Smooth muscle cell (in vitro differentiated cells): ENCODE measurements at regions not wholly inside any gene's neighbourhood (a gene's known extent, or its start where the extent isn't known, plus 50 kb on each side); places are given as distances from the start of the nearest gene placed in this dataset.

Source experiments
- DNase-seq: peaks from one replicate; lab custom pipeline; 2025; ENCODE audit not compliant: unreplicated experiment; lab: John Stamatoyannopoulos, UW
- H2AFZ ChIP-seq: fragments of 200-600 bp; sonication (generic); 2 replicates; pipeline ENCODE4 v1.6.0; 2016; ENCODE audit warnings: antibody characterized with exemption, low read depth, mild to moderate bottlenecking
- H3F3A ChIP-seq: fragments of 200-600 bp; sonication (generic); 2 replicates; pipeline ENCODE4 v1.6.0; 2017; ENCODE audit warnings: antibody characterized with exemption, low read depth
- H3K27ac ChIP-seq: fragments of 200-600 bp; sonication (generic); 2 replicates; pipeline ENCODE4 v1.5.1; 2016; ENCODE audit warnings: low read depth, mild to moderate bottlenecking
- H3K27me3 ChIP-seq: fragments of 200-600 bp; sonication (generic); 2 replicates; pipeline ENCODE4 v1.6.1; 2016; ENCODE audit warnings: low read depth, mild to moderate bottlenecking
- H3K36me3 ChIP-seq: fragments of 200-600 bp; sonication (generic); 2 replicates; pipeline ENCODE4 v1.5.1; 2016; ENCODE audit warnings: low read depth
- H3K4me1 ChIP-seq: fragments of 200-600 bp; sonication (generic); 2 replicates; pipeline ENCODE4 v1.5.1; 2016; ENCODE audit warnings: low read depth
- H3K4me2 ChIP-seq: fragments of 200-600 bp; sonication (generic); 2 replicates; pipeline ENCODE4 v1.6.0; 2016; ENCODE audit warnings: mild to moderate bottlenecking
- H3K4me3 ChIP-seq: fragments of 200-600 bp; sonication (generic); 2 replicates; pipeline ENCODE4 v1.5.1; 2016; ENCODE audit warnings: mild to moderate bottlenecking
- H3K79me2 ChIP-seq: fragments of 200-600 bp; sonication (generic); 2 replicates; pipeline ENCODE4 v1.6.0; 2016; ENCODE audit warnings: low read depth, mild to moderate bottlenecking
- H3K9ac ChIP-seq: fragments of 200-600 bp; sonication (generic); 2 replicates; pipeline ENCODE4 v1.6.0; 2016; ENCODE audit warnings: low read depth
- H3K9me3 ChIP-seq: fragments of 200-600 bp; sonication (generic); replicated peaks from 2 replicates; pipeline ENCODE4 v1.5.1; 2016; ENCODE audit warnings: low read depth
- H4K20me1 ChIP-seq: fragments of 200-600 bp; sonication (generic); 2 replicates; pipeline ENCODE4 v1.6.0; 2016; ENCODE audit warnings: low read depth
- WGBS: methylation state at CpG from one replicate; pipeline ENCODE4 v1.1.7; 2016; ENCODE audit warnings: low lambda C conversion rate; 5-methylcytosine and 5-hydroxymethylcytosine counted together
- TF ChIP-seq, protein P1 (sequence below): fragments of 200-600 bp; sonication (generic); IDR thresholded peaks from 2 replicates; pipeline ENCODE4 v1.5.1; 2017; ENCODE audit warnings: borderline replicate concordance, mild to moderate bottlenecking, antibody characterized with exemption; ENCODE audit not compliant: insufficient read depth, poor library complexity, severe bottlenecking

DNA sequence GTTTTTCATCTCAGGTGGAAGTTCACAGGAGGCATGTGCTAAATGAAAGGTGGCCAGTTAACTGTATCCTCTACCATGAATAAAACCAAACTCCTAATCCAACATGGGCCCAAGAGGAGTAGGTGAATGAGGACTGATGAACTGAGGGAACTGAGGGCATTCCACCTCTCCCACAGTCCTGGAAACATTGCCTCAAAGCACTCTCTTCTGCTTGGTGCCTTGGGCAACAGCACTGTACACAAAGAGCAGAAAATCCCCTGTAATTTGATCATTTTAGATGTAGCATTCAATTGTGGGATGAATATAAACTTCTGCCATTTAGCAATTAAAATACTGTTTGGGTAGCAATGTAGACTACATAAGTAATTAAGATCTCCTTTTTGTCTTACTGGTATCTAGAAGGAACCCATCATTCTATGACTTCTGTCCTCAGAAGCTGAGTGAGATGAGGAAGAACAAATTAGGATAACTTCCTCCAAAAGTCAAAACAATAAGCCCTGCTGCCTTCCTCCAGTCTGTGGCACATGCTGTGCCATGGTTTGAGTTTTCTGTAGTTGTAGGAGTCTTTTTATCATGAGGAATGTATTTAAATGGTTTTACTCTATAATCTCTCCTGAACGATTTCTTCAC is 86.7 kb upstream of the ZEB2 start:
- H3K4me3 ChIP-seq, result no peak overlapping the region
- no peaks in the 10 kb centered on the region for H3K4me1 ChIP-seq
- no peak overlapping the region for H3K9ac ChIP-seq
- WGBS, result 96% methylated on average over 1 of the region's 1 CpG
- no peaks in the 10 kb centered on the region for H4K20me1 ChIP-seq
- H3F3A ChIP-seq, result no peaks in the 10 kb centered on the region
- DNase-seq, result no peak
- no peak overlapping the region for H2AFZ ChIP-seq
- H3K4me2 ChIP-seq, result no peak overlapping the region
- no peaks in the 10 kb centered on the region for H3K9me3 ChIP-seq
- TF ChIP-seq, protein P1, sequence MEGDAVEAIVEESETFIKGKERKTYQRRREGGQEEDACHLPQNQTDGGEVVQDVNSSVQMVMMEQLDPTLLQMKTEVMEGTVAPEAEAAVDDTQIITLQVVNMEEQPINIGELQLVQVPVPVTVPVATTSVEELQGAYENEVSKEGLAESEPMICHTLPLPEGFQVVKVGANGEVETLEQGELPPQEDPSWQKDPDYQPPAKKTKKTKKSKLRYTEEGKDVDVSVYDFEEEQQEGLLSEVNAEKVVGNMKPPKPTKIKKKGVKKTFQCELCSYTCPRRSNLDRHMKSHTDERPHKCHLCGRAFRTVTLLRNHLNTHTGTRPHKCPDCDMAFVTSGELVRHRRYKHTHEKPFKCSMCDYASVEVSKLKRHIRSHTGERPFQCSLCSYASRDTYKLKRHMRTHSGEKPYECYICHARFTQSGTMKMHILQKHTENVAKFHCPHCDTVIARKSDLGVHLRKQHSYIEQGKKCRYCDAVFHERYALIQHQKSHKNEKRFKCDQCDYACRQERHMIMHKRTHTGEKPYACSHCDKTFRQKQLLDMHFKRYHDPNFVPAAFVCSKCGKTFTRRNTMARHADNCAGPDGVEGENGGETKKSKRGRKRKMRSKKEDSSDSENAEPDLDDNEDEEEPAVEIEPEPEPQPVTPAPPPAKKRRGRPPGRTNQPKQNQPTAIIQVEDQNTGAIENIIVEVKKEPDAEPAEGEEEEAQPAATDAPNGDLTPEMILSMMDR, result no peak
- H3K36me3 ChIP-seq, result no peaks in the 10 kb centered on the region
- H3K27me3 ChIP-seq, result no peaks in the 10 kb centered on the region
- no peaks in the 10 kb centered on the region for H3K79me2 ChIP-seq
- no peak overlapping the region for H3K27ac ChIP-seq

DNA sequence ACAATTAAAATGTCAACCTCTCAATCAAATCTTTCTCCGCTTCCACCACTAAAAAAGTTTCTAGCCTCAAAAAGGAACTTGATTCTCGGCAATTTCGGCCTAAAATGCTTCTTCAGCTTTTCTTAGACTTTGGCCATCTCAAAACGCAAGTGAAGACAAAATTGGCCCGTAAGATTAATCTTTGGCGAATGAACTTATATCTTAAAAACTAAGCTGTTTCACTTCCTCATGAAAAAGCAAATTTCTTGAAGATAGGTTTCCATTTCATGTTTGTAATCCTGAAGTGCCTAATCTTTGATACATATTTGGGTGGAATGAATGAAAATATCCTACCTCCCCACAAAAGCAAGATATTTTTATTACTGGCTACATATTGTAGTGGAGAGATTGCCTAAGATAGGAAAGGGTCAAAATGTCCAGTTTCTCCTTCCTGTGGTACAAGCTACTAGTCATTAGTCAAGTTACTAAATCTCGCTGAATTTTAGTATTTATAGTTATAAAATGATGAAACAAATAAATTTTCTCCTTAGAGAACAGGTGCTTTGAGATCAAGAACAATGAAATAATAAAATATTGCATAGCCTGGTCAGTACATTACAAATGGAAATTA is 85.4 kb upstream of the ZEB2 start:
- H3K27ac ChIP-seq, result no peak overlapping the region
- no peaks in the 10 kb centered on the region for H4K20me1 ChIP-seq
- no peak overlapping the region for H3K9ac ChIP-seq
- H3K27me3 ChIP-seq, result no peaks in the 10 kb centered on the region
- TF ChIP-seq, protein P1, result no peak
- no peak overlapping the region for H3K4me3 ChIP-seq
- H3K9me3 ChIP-seq, result no peaks in the 10 kb centered on the region
- no peak for DNase-seq
- no peaks in the 10 kb centered on the region for H3K79me2 ChIP-seq
- no peak overlapping the region for H3K4me2 ChIP-seq
- H3K4me1 ChIP-seq, result no peaks in the 10 kb centered on the region
- 97% methylated on average over 7 of the region's 7 CpGs for WGBS
- H2AFZ ChIP-seq, result no peak overlapping the region
- H3K36me3 ChIP-seq, result no peaks in the 10 kb centered on the region
- no peaks in the 10 kb centered on the region for H3F3A ChIP-seq

DNA sequence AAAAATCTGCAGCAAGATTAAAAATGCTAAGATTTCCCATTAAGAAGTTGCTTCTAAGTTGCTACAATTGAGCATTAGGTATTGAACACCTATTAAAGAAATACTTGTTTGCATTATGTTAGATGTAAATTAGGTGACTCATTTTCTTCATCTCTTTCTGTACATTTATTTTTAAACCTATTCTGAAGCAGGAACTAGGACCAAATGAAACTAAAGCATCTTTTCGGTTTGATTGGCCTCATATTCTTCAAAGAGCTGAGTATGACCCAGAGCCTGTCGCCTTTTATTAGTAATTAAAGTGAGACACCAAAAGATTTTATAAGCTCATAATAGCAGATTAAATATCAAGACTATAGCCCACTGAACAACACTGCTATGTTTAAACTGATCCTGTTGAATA is 83.4 kb upstream of the ZEB2 start:
- no peak overlapping the region for H3K4me3 ChIP-seq
- H3K36me3 ChIP-seq, result no peaks in the 10 kb centered on the region
- TF ChIP-seq, protein P1, result no peak
- H3K4me1 ChIP-seq, result no peaks in the 10 kb centered on the region
- 96% methylated on average over 2 of the region's 2 CpGs for WGBS
- H3K9me3 ChIP-seq, result no peaks in the 10 kb centered on the region
- DNase-seq, result no peak
- H3K4me2 ChIP-seq, result no peak overlapping the region
- no peak overlapping the region for H3K27ac ChIP-seq
- H3K79me2 ChIP-seq, result no peaks in the 10 kb centered on the region
- H4K20me1 ChIP-seq, result no peaks in the 10 kb centered on the region
- H3K9ac ChIP-seq, result no peak overlapping the region
- H3K27me3 ChIP-seq, result no peaks in the 10 kb centered on the region
- H3F3A ChIP-seq, result no peaks in the 10 kb centered on the region
- H2AFZ ChIP-seq, result no peak overlapping the region

DNA sequence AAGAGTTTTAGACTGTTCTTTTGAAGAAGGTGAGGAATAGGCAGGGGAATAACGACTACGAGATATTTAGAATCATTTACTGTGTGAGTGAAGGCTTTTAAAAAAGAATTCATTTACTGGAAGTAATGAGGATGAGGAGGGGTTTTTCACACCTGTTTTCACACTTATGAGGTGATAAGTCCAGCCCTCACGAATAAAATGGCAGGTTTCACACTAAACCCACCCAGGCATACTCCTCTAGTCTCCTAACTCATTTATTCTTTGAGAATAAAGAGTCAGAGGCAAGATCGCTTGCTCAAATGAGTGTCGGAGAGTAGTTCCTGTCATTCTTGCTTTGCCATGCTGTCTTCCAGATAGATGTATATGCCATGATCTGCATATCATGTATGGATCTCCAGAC is 79.0 kb upstream of the ZEB2 start:
- H3K79me2 ChIP-seq, result no peaks in the 10 kb centered on the region
- H3K4me3 ChIP-seq, result no peak overlapping the region
- no peak for DNase-seq
- H3K36me3 ChIP-seq, result no peaks in the 10 kb centered on the region
- H3K9me3 ChIP-seq, result no peaks in the 10 kb centered on the region
- WGBS, result 75% methylated on average over 5 of the region's 5 CpGs
- H2AFZ ChIP-seq, result no peak overlapping the region
- H3K4me2 ChIP-seq, result no peak overlapping the region
- no peaks in the 10 kb centered on the region for H4K20me1 ChIP-seq
- TF ChIP-seq, protein P1, result no peak
- H3K27ac ChIP-seq, result no peak overlapping the region
- peaks cover 25% of the 10 kb centered on the region for H3K4me1 ChIP-seq
- H3F3A ChIP-seq, result peaks cover 14% of the 10 kb centered on the region
- no peaks in the 10 kb centered on the region for H3K27me3 ChIP-seq
- H3K9ac ChIP-seq, result no peak overlapping the region
